ENCODE measurements at regions not wholly inside any gene's neighbourhood (a gene's known extent, or its start where the extent isn't known, plus 50 kb on each side); places are given as distances from the start of the nearest gene placed in this dataset.

DNA sequence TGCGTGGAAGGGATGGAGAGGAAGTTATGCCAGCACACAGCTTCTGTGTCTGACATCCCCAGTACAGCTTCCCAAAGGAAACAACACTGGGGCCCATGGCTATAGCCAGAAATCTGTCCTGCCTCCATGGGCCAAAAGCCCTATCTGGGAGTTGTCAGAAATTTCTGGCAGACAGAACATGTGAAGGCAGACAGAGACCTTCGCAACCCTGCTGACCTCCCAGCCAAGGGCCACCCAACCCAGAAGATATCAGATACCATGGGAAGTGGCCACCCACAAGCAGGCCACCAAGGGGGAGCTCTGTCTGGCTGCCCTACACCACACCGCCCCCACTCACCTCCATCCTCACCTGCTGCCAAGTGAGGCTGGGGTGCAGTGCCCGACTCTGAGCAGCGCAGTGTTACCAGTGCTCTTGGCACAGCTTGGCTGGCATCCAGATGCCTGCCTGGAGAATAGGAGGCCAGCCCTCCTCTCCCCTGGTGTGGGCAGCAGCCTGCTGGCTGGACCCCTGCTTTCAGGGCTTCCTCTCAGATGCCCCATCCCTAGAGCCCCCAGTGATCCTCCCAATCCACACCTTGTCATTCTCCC lies 61.6 kb upstream of the NEURL1B start:
- TF ChIP-seq, protein P1, sequence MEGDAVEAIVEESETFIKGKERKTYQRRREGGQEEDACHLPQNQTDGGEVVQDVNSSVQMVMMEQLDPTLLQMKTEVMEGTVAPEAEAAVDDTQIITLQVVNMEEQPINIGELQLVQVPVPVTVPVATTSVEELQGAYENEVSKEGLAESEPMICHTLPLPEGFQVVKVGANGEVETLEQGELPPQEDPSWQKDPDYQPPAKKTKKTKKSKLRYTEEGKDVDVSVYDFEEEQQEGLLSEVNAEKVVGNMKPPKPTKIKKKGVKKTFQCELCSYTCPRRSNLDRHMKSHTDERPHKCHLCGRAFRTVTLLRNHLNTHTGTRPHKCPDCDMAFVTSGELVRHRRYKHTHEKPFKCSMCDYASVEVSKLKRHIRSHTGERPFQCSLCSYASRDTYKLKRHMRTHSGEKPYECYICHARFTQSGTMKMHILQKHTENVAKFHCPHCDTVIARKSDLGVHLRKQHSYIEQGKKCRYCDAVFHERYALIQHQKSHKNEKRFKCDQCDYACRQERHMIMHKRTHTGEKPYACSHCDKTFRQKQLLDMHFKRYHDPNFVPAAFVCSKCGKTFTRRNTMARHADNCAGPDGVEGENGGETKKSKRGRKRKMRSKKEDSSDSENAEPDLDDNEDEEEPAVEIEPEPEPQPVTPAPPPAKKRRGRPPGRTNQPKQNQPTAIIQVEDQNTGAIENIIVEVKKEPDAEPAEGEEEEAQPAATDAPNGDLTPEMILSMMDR (IDR thresholded peaks at IDR 0.05), result no peak
- no peak for TF ChIP-seq POLR2A (IDR thresholded peaks at IDR 0.05)

All from right lobe of liver (tissue), 4 donors.